Left lung (tissue), 4 donors: ENCODE measurements at regions not wholly inside any gene's neighbourhood (a gene's known extent, or its start where the extent isn't known, plus 50 kb on each side); places are given as distances from the start of the nearest gene placed in this dataset.

Experiments used
- ATAC-seq: fragments of 200-7000 bp; cut with Tn5 transposase; one replicate; pipeline ENCODE4 v1.9.1; 2020; ENCODE audit warnings: moderate library complexity
- DNase-seq, 4 donors: peaks; one replicate each; pipeline ENCODE4 v3.0.0-alpha.2; 2013 to 2020
- H3K27ac ChIP-seq, 2 donors: fragments of 200-600 bp; sonication (generic) in 1 of 2; one replicate each; pipeline versions ENCODE4 v1.5.0 to v1.8.0; 2020 to 2021
- H3K27me3 ChIP-seq, 2 donors: fragments of 200-600 bp; sonication (generic) in 1 of 2; one replicate each; pipeline versions ENCODE4 v1.5.0 to v1.8.0; 2020 to 2021
- H3K36me3 ChIP-seq, 2 donors: fragments of 200-600 bp; sonication (generic) in 1 of 2; one replicate each; pipeline versions ENCODE4 v1.5.0 to v1.8.0; 2020 to 2021
- H3K4me1 ChIP-seq, 2 donors: fragments of 200-600 bp; one replicate each; pipeline ENCODE4 v1.8.0; 2021
- H3K4me3 ChIP-seq, 2 donors: fragments of 200-600 bp; sonication (generic) in 1 of 2; one replicate each; pipeline versions ENCODE4 v1.5.0 to v1.8.0; 2020 to 2021; ENCODE audit warnings: mild to moderate bottlenecking in 1 of 2
- H3K9me3 ChIP-seq, 2 donors: fragments of 200-600 bp; sonication (generic) in 1 of 2; one replicate each; pipeline versions ENCODE4 v1.5.0 to v1.8.0; 2020 to 2021
- CTCF ChIP-seq, 2 donors: fragments of 200-600 bp; sonication (generic) in 1 of 2; IDR thresholded peaks; one replicate each; pipeline versions ENCODE4 v1.5.0 to v1.8.0; 2021; ENCODE audit warnings: antibody characterized with exemption in 2 of 2
- intact Hi-C, 2 donors: fragments of 100-400 bp; cut with DNase I; formaldehyde crosslinking; loops; one replicate each; pipeline versions ENCODE4 v1.11.2 to v1.14.2; 2022
- donor health status: DM: no; HTN: yes; CAD: no.
- donor health status: DM: no; HTN: no; CAD: no.

GRCh38 chr19:30799865-30800755, 427.9 kb downstream of the ZNF536 start:
- peak; percentile 79 for ATAC-seq
- intact Hi-C loops, result no loop called here
- peak; percentile 60 to 66 for TF ChIP-seq CTCF (IDR thresholded peaks at IDR 0.05)

GRCh38 chr19:30795727-30796126, 423.5 kb downstream of the ZNF536 start:
- Histone ChIP-seq H3K4me3 (no peak overlapping the region), H3K27ac (no peak overlapping the region), H3K27me3 (peaks cover 7 to 12% of the 10 kb centered on the region in 2 donors), H3K9me3 (no peaks in the 10 kb centered on the region), H3K36me3 (no peaks in the 10 kb centered on the region), H3K4me1 (no peaks in the 10 kb centered on the region)
- ATAC-seq (no peak), DNase-seq (no peak)
- TF ChIP-seq CTCF (IDR thresholded peaks at IDR 0.05), result no peak
- intact Hi-C loops, result no loop called here

More at GRCh38 chr19:30799865-30800755, 427.9 kb downstream of the ZNF536 start:
- DNase-seq, result peak in 1 of 4 donors; percentile 42
- Histone ChIP-seq H3K27me3 (peaks cover 7 to 12% of the 10 kb centered on the region in 2 donors), H3K4me1 (no peaks in the 10 kb centered on the region), H3K27ac (no peak overlapping the region), H3K9me3 (no peaks in the 10 kb centered on the region), H3K36me3 (no peaks in the 10 kb centered on the region), H3K4me3 (no peak overlapping the region)

- intact Hi-C loops, result no loop called here
- no peaks in the 10 kb centered on the region for H3K9me3 ChIP-seq
- no peak for ATAC-seq
- DNase-seq, result no peak
- TF ChIP-seq CTCF (IDR thresholded peaks at IDR 0.05), result no peak
- H3K36me3 ChIP-seq, result no peaks in the 10 kb centered on the region
- no peak overlapping the region for H3K27ac ChIP-seq
- no peaks in the 10 kb centered on the region for H3K27me3 ChIP-seq
- H3K4me1 ChIP-seq, result no peaks in the 10 kb centered on the region
- H3K4me3 ChIP-seq, result no peak overlapping the region
Observed at GRCh38 chr19:30792561-30793505, 420.6 kb downstream of the ZNF536 start.

GRCh38 chr19:30791088-30791487, 418.9 kb downstream of the ZNF536 start:
- no peak overlapping the region for H3K4me3 ChIP-seq
- no peaks in the 10 kb centered on the region for H3K27me3 ChIP-seq
- H3K27ac ChIP-seq, result no peak overlapping the region
- TF ChIP-seq CTCF (IDR thresholded peaks at IDR 0.05), result no peak
- no peaks in the 10 kb centered on the region for H3K36me3 ChIP-seq
- intact Hi-C loops, result no loop called here
- ATAC-seq (no peak), DNase-seq (no peak)
- no peaks in the 10 kb centered on the region for H3K4me1 ChIP-seq
- H3K9me3 ChIP-seq, result no peaks in the 10 kb centered on the region
